ENCODE measurements at regions not wholly inside any gene's neighbourhood (a gene's known extent, or its start where the extent isn't known, plus 50 kb on each side); places are given as distances from the start of the nearest gene placed in this dataset.
A peak's percentile ranks its signal among the peaks of the same experiment; 100 is the strongest.

- TF ChIP-seq MXD1 (CRISPR knock-in tag; IDR thresholded peaks at IDR 0.05) (no peak; the same call in none of the 2 replicates), ZNF710 (CRISPR knock-in tag; IDR thresholded peaks at IDR 0.05; ENCODE audit: borderline replicate concordance) (no peak), IKZF4 (CRISPR knock-in tag; IDR thresholded peaks at IDR 0.05; ENCODE audit: borderline replicate concordance, low read depth, not compliant biosample characterization) (no peak), NR2F1 (CRISPR knock-in tag; IDR thresholded peaks at IDR 0.05) (no peak), NAIF1 (CRISPR knock-in tag; IDR thresholded peaks at IDR 0.05; ENCODE audit: borderline replicate concordance) (no peak), CHD4 (IDR thresholded peaks at IDR 0.05; ENCODE audit: borderline replicate concordance, low read length) (no peak), HNRNPLL (IDR thresholded peaks at IDR 0.05; ENCODE audit: low read depth, low read length, poor library complexity, severe bottlenecking) (peak; percentile 23), RFXAP (CRISPR knock-in tag; IDR thresholded peaks at IDR 0.05; ENCODE audit: borderline replicate concordance) (no peak), SALL2 (CRISPR knock-in tag; IDR thresholded peaks at IDR 0.05) (0 out of 2 replicates have a peak, but pooled peaks have one; percentile 91), KLF6 (CRISPR knock-in tag; IDR thresholded peaks at IDR 0.05) (no peak), NR1H2 (CRISPR knock-in tag; IDR thresholded peaks at IDR 0.05; ENCODE audit: borderline replicate concordance, low read depth) (no peak; the same call in 1 of the 2 replicates), CC2D1A (CRISPR knock-in tag; IDR thresholded peaks at IDR 0.05) (0 out of 2 replicates have a peak, but pooled peaks have one; percentile 1), SAFB2 (CRISPR knock-in tag; IDR thresholded peaks at IDR 0.05; ENCODE audit: borderline replicate concordance, low read depth) (peak; percentile 54; the same call in 1 of the 2 replicates), MLX (CRISPR knock-in tag; IDR thresholded peaks at IDR 0.05) (no peak), ZNF674 (CRISPR knock-in tag; IDR thresholded peaks at IDR 0.05; ENCODE audit: low read depth) (no peak), ZNF280D (CRISPR knock-in tag; IDR thresholded peaks at IDR 0.05) (no peak; the same call in 1 of the 2 replicates), ZNF281 (CRISPR knock-in tag; IDR thresholded peaks at IDR 0.05; ENCODE audit: borderline replicate concordance) (no peak)
Measured at GRCh38 chr17:77285594-77286390, 145.0 kb downstream of the SEC14L1 start (continued).

Measured in HepG2 (cell line).